GM21447 (cell line): ENCODE measurements at regions not wholly inside any gene's neighbourhood (a gene's known extent, or its start where the extent isn't known, plus 50 kb on each side); places are given as distances from the start of the nearest gene placed in this dataset.

Source experiments
- ATAC-seq: cut with Tn5 transposase; IDR thresholded peaks from one replicate; pipeline ENCODE4 v1.9.1; 2021; ENCODE audit not compliant: unreplicated experiment

- ATAC-seq, result no peak
Observed at GRCh38 chr2:228657807-228658402, 476.4 kb upstream of the SPHKAP start.

GRCh38 chr2:228655331-228655730 is 473.8 kb upstream of the SPHKAP start:
- ATAC-seq, result no peak

- ATAC-seq, result no peak
Observed at GRCh38 chr2:228654707-228655106, 473.2 kb upstream of the SPHKAP start.

GRCh38 chr2:228653884-228654283 is 472.4 kb upstream of the SPHKAP start:
- ATAC-seq, result no peak

GRCh38 chr2:228652366-228652765 is 470.9 kb upstream of the SPHKAP start:
- no peak for ATAC-seq

- ATAC-seq, result no peak
Observed at GRCh38 chr2:228649876-228650275, 468.4 kb upstream of the SPHKAP start.

- no peak for ATAC-seq
Observed at GRCh38 chr2:228649447-228649846, 468.0 kb upstream of the SPHKAP start.

GRCh38 chr2:228648541-228648940 is 467.1 kb upstream of the SPHKAP start:
- no peak for ATAC-seq

GRCh38 chr2:228646061-228646460 is 464.6 kb upstream of the SPHKAP start:
- ATAC-seq, result no peak

GRCh38 chr2:228644199-228644598 is 462.7 kb upstream of the SPHKAP start:
- no peak for ATAC-seq

- ATAC-seq, result no peak
Observed at GRCh38 chr2:228642861-228643260, 461.4 kb upstream of the SPHKAP start.

- ATAC-seq, result no peak
Observed at GRCh38 chr2:228630786-228631185, 449.3 kb upstream of the SPHKAP start.

GRCh38 chr2:228629251-228629650 is 447.8 kb upstream of the SPHKAP start:
- no peak for ATAC-seq

- ATAC-seq, result no peak
Observed at GRCh38 chr2:228628682-228629081, 447.2 kb upstream of the SPHKAP start.

GRCh38 chr2:228627510-228627909 is 446.0 kb upstream of the SPHKAP start:
- ATAC-seq, result no peak

- no peak for ATAC-seq
Observed at GRCh38 chr2:228625481-228625880, 444.0 kb upstream of the SPHKAP start.

- no peak for ATAC-seq
Observed at GRCh38 chr2:228624733-228625132, 443.2 kb upstream of the SPHKAP start.

GRCh38 chr2:228615496-228615895 is 434.0 kb upstream of the SPHKAP start:
- ATAC-seq, result no peak

GRCh38 chr2:228614741-228615140 is 433.3 kb upstream of the SPHKAP start:
- ATAC-seq, result no peak

GRCh38 chr2:228613133-228613850 is 431.8 kb upstream of the SPHKAP start:
- ATAC-seq, result no peak

- no peak for ATAC-seq
Observed at GRCh38 chr2:228611171-228611570, 429.7 kb upstream of the SPHKAP start.

GRCh38 chr2:228602288-228602687 is 420.8 kb upstream of the SPHKAP start:
- no peak for ATAC-seq

GRCh38 chr2:228600265-228600664 is 418.8 kb upstream of the SPHKAP start:
- no peak for ATAC-seq
